IMR-90 (cell line): ENCODE measurements at regions not wholly inside any gene's neighbourhood (a gene's known extent, or its start where the extent isn't known, plus 50 kb on each side); places are given as distances from the start of the nearest gene placed in this dataset.
A peak's percentile ranks its signal among the peaks of the same experiment; 100 is the strongest.

Experiments used
- ATAC-seq: fragments of 200-7000 bp; cut with Tn5 transposase; 2 replicates; pipeline ENCODE4 v1.9.1; 2020; ENCODE audit warnings: low read depth, mild to moderate bottlenecking, moderate library complexity
- BruUV-seq: library from RNA; stranded (reverse); fragments of 400-500 nt; replicated peaks from 2 replicates; lab custom pipeline; 2021; lab: Mats Ljungman, UMichigan
- CTCF ChIA-PET: fragments of 300-600 bp; formaldehyde crosslinking; extraction: SDS; loops from one replicate; lab custom pipeline; 2021; ENCODE audit warnings: antibody characterized with exemption; lab: Yijun Ruan, JAX
- POLR2A ChIA-PET: fragments of 300-600 bp; sonication (Branson Sonifier 250); formaldehyde crosslinking; loops from one replicate; lab custom pipeline; 2022; ENCODE audit warnings: antibody characterized with exemption; ENCODE audit not compliant: unreplicated experiment; lab: Charles Lee
- DNase-seq: peaks from one replicate; pipeline ENCODE4 v3.0.0; 2013
- H2AFZ ChIP-seq: replicated peaks from 2 replicates; pipeline ENCODE3; 2013; ENCODE audit warnings: low read length, mild to moderate bottlenecking; ENCODE audit not compliant: poor library complexity
- H2AK5ac ChIP-seq: 2 replicates; pipeline ENCODE4 v1.6.1; 2013; ENCODE audit warnings: low read depth, low read length, inconsistent platforms
- H2AK9ac ChIP-seq: replicated peaks from 2 replicates; pipeline ENCODE3; 2013; ENCODE audit warnings: mild to moderate bottlenecking, low read depth, low read length, moderate library complexity; ENCODE audit not compliant: poor library complexity
- H2BK120ac ChIP-seq: 2 replicates; pipeline ENCODE4 v1.6.1; 2013; ENCODE audit warnings: low read depth, low read length, inconsistent platforms
- H2BK15ac ChIP-seq: 3 replicates; pipeline ENCODE4 v1.6.1; 2013; ENCODE audit warnings: low read depth, low read length, inconsistent platforms
- H2BK20ac ChIP-seq: 2 replicates; pipeline ENCODE4 v1.6.1; 2013; ENCODE audit warnings: low read depth, mild to moderate bottlenecking, inconsistent platforms, low read length, moderate library complexity
- H2BK5ac ChIP-seq: 2 replicates; pipeline ENCODE4 v1.6.1; 2013; ENCODE audit warnings: mild to moderate bottlenecking, low read depth, low read length, inconsistent platforms; ENCODE audit not compliant: poor library complexity, severe bottlenecking
- H3K14ac ChIP-seq: replicated peaks from 2 replicates; pipeline ENCODE4 v1.6.1; 2013; ENCODE audit warnings: low read depth, low read length, inconsistent platforms
- H3K18ac ChIP-seq: 2 replicates; pipeline ENCODE4 v1.6.1; 2013; ENCODE audit warnings: low read depth, low read length, control low read depth
- H3K23ac ChIP-seq: 2 replicates; pipeline ENCODE4 v1.6.1; 2013; ENCODE audit warnings: low read depth, low read length, inconsistent platforms
- H3K27ac ChIP-seq: 2 replicates; pipeline ENCODE4 v1.5.1; 2013; ENCODE audit warnings: mild to moderate bottlenecking, control low read depth, low read length; ENCODE audit not compliant: insufficient read depth
- H3K27me3 ChIP-seq: 2 replicates; pipeline ENCODE4 v1.6.1; 2013; ENCODE audit warnings: low read length; ENCODE audit not compliant: control insufficient read depth, insufficient read depth
- H3K36me3 ChIP-seq: 2 replicates; pipeline ENCODE4 v1.6.1; 2013; ENCODE audit warnings: low read length, mixed read lengths; ENCODE audit not compliant: control insufficient read depth, insufficient read depth
- H3K4ac ChIP-seq: 2 replicates; pipeline ENCODE4 v1.6.1; 2013; ENCODE audit warnings: low read depth, low read length, inconsistent platforms
- H3K4me1 ChIP-seq: 2 replicates; pipeline ENCODE4 v1.6.1; 2013; ENCODE audit warnings: low read length, mixed read lengths; ENCODE audit not compliant: control insufficient read depth, insufficient read depth
- H3K4me2 ChIP-seq: 2 replicates; pipeline ENCODE4 v1.6.1; 2013; ENCODE audit warnings: low read depth, mild to moderate bottlenecking, control low read depth, low read length, moderate library complexity
- H3K4me3 ChIP-seq: 2 replicates; pipeline ENCODE4 v1.5.1; 2013; ENCODE audit warnings: low read depth, mild to moderate bottlenecking, control low read depth, low read length, moderate library complexity; ENCODE audit not compliant: insufficient read depth
- H3K56ac ChIP-seq: 2 replicates; pipeline ENCODE4 v1.6.1; 2013; ENCODE audit warnings: low read length, inconsistent platforms; ENCODE audit not compliant: insufficient read depth; ENCODE audit errors: extremely low read depth
- H3K79me1 ChIP-seq, 2 experiments: 2 replicates each; pipeline ENCODE4 v1.6.1; 2013; ENCODE audit warnings: low read length in 2 of 2, inconsistent platforms in 1 of 2, low read depth in 1 of 2
- H3K9ac ChIP-seq: 2 replicates; pipeline ENCODE4 v1.6.1; 2013; ENCODE audit warnings: low read depth, low read length, control low read depth
- H3K9me1 ChIP-seq: 2 replicates; pipeline ENCODE4 v1.6.1; 2013; ENCODE audit warnings: low read length, inconsistent platforms; ENCODE audit not compliant: insufficient read depth
- H3K9me3 ChIP-seq: 2 replicates; pipeline ENCODE4 v1.6.1; 2013; ENCODE audit warnings: low read length; ENCODE audit not compliant: control insufficient read depth, insufficient read depth
- H4K20me1 ChIP-seq: 2 replicates; pipeline ENCODE4 v1.6.1; 2013; ENCODE audit warnings: low read length, inconsistent platforms; ENCODE audit not compliant: insufficient read depth
- H4K5ac ChIP-seq: 2 replicates; pipeline ENCODE4 v1.6.1; 2013; ENCODE audit warnings: mild to moderate bottlenecking, low read depth, low read length, control low read depth
- H4K8ac ChIP-seq, 2 experiments: 2 replicates each; pipeline ENCODE4 v1.6.1; 2013; ENCODE audit warnings: low read depth in 2 of 2, low read length in 2 of 2, control low read depth in 1 of 2, inconsistent platforms in 1 of 2
- H4K91ac ChIP-seq: 2 replicates; pipeline ENCODE4 v1.6.1; 2013; ENCODE audit warnings: low read depth, low read length, inconsistent platforms; ENCODE audit not compliant: insufficient read depth
- CEBPB ChIP-seq: IDR thresholded peaks from 2 replicates; pipeline ENCODE4 v1.6.1; 2012; ENCODE audit warnings: low read depth, low read length, improper control_type of control experiment
- CHD1 ChIP-seq: IDR thresholded peaks from 2 replicates; pipeline ENCODE4 v1.6.1; 2012; ENCODE audit warnings: low read depth, low read length, improper control_type of control experiment
- ELK1 ChIP-seq: fragments of 150-350 bp; IDR thresholded peaks from 2 replicates; pipeline ENCODE4 v1.6.1; 2016; ENCODE audit warnings: low read depth, mild to moderate bottlenecking, low read length, moderate library complexity, borderline replicate concordance
- FOS ChIP-seq: fragments of 150-350 bp; IDR thresholded peaks from 2 replicates; pipeline ENCODE4 v1.6.1; 2016; ENCODE audit warnings: low read depth, low read length
- MAFK ChIP-seq: IDR thresholded peaks from 2 replicates; pipeline ENCODE4 v1.6.1; 2012; ENCODE audit warnings: low read depth, low read length, improper control_type of control experiment
- MAZ ChIP-seq: IDR thresholded peaks from 2 replicates; pipeline ENCODE4 v1.6.1; 2012; ENCODE audit warnings: low read depth, mild to moderate bottlenecking, low read length, improper control_type of control experiment, moderate library complexity, borderline replicate concordance
- MXI1 ChIP-seq: IDR thresholded peaks from 2 replicates; pipeline ENCODE4 v1.6.1; 2012; ENCODE audit warnings: low read depth, mild to moderate bottlenecking, low read length, moderate library complexity, borderline replicate concordance
- NFE2L2 ChIP-seq: fragments of 150-350 bp; IDR thresholded peaks from 2 replicates; pipeline ENCODE4 v1.6.1; 2016; ENCODE audit warnings: low read depth, mild to moderate bottlenecking, low read length
- RAD21 ChIP-seq: IDR thresholded peaks from 2 replicates; pipeline ENCODE4 v1.6.1; 2012; ENCODE audit warnings: low read length, improper control_type of control experiment
- RCOR1 ChIP-seq: IDR thresholded peaks from 2 replicates; pipeline ENCODE4 v1.6.1; 2012; ENCODE audit warnings: mild to moderate bottlenecking, low read length, improper control_type of control experiment; ENCODE audit not compliant: insufficient replicate concordance
- SMC3 ChIP-seq: fragments of 150-350 bp; IDR thresholded peaks from 2 replicates; pipeline ENCODE4 v1.6.1; 2016; ENCODE audit warnings: low read depth, mild to moderate bottlenecking, antibody characterized with exemption, low read length, moderate library complexity
- USF2 ChIP-seq: fragments of 150-350 bp; IDR thresholded peaks from 2 replicates; pipeline ENCODE4 v1.6.1; 2017; ENCODE audit warnings: mild to moderate bottlenecking, antibody characterized with exemption, low read length, low read depth
- WGBS, 2 experiments: methylation state at CpG; one replicate each; pipeline versions ENCODE4 v1.1.5 to v1.1.7; 2013; ENCODE audit warnings: missing lambda C conversion rate in 2 of 2; ENCODE audit not compliant: insufficient read length in 1 of 2; ENCODE audit errors: extremely low coverage in 2 of 2; 5-methylcytosine and 5-hydroxymethylcytosine counted together
- dilution Hi-C: fragments of 300-500 bp; cut with HindIII; formaldehyde crosslinking; loops from one replicate; pipeline ENCODE4 v1.14.3; 2018; ENCODE audit warnings: low sequenced_read_pairs; ENCODE audit not compliant: unreplicated experiment
- in situ Hi-C: fragments of 300-500 bp; cut with MboI; formaldehyde crosslinking; loops from 3 replicates; pipeline ENCODE4 v1.14.3; 2019; ENCODE audit warnings: low sequenced_read_pairs, inconsistent platforms, mixed read lengths
- intact Hi-C: fragments of 100-400 bp; cut with micrococcal nuclease; formaldehyde crosslinking; loops from 2 replicates; pipeline ENCODE4 v1.10.0; 2022

- Histone ChIP-seq H2BK20ac (peak overlapping the region; percentile 92), H3K27ac (no peak overlapping the region), H2BK120ac (peak overlapping the region; percentile 88), H3K9ac (no peak overlapping the region), H2BK15ac (peak overlapping the region; percentile 53; the same call in 1 of the 3 replicates), H3K56ac (no peak overlapping the region), H2AK5ac (peak overlapping the region; percentile 91), H4K91ac (peak overlapping the region; percentile 91), H3K4me1 (peaks cover 18% of the 10 kb centered on the region), H3K18ac (no peak overlapping the region), H4K5ac (no peak overlapping the region), H3K4ac (peak overlapping the region; percentile 93), H3K9me1 (peaks cover 13% of the 10 kb centered on the region), H3K4me2 (no peak overlapping the region), H3K4me3 (no peak overlapping the region), H2BK5ac (peak overlapping the region; percentile 80), H3K27me3 (no peaks in the 10 kb centered on the region), H3K36me3 (no peaks in the 10 kb centered on the region), H3K79me1 (0 out of 4 replicates have a peak, but pooled peaks cover 0 to under 1% of the 10 kb centered on the region in 2 experiments), H4K8ac (no peak overlapping the region; a peak in 1 of 4 replicates), H4K20me1 (no peaks in the 10 kb centered on the region), H3K14ac (0 out of 2 replicates have a peak overlapping the region, but pooled peaks have one; percentile 32), H3K23ac (no peak overlapping the region), H2AFZ (peak overlapping the region; percentile 28), H3K9me3 (no peaks in the 10 kb centered on the region), H2AK9ac (peak overlapping the region; percentile 5)
- no peak for TF ChIP-seq SMC3
- TF ChIP-seq RCOR1, result no peak
- TF ChIP-seq FOS, result no peak
- no peak for TF ChIP-seq CHD1
- no peak for TF ChIP-seq ELK1
- TF ChIP-seq MAFK, result no peak
- TF ChIP-seq RAD21, result no peak
- no peak for TF ChIP-seq NFE2L2
- TF ChIP-seq USF2, result no peak
- TF ChIP-seq CEBPB, result no peak
- no peak for TF ChIP-seq MAZ
- TF ChIP-seq MXI1, result no peak
- in situ Hi-C loops, result no loop called here
- DNase-seq (no peak), ATAC-seq (no peak)
- ChIA-PET POLR2A (no interaction called here), CTCF (interaction anchor here (1.4 kb wide), 1 partner anchor 18 kb away, joined by 3 read pairs; no protein-coding TSS in a partner anchor)
- dilution Hi-C loops, result no loop called here
- no TSS peak for BruUV-seq
- intact Hi-C loops, result no loop called here
- WGBS, 2 experiments, result 83% methylated on average over 11 of the region's 16 CpGs; no CpG with 5 or more reads in 1 of the 2 experiments
These were observed 87.3 kb downstream of the SIK1 start for GRCh38 chr21:43339668-43340067.
